Esophagus mucosa (tissue), 1 donor: ENCODE measurements at regions not wholly inside any gene's neighbourhood (a gene's known extent, or its start where the extent isn't known, plus 50 kb on each side); places are given as distances from the start of the nearest gene placed in this dataset.

Experiments used
- ATAC-seq: fragments of 200-7000 bp; cut with Tn5 transposase; one replicate; pipeline ENCODE4 v1.9.1; 2020
- donor health status: DM: yes; HTN: yes; CAD: no.

- no peak for ATAC-seq
Measured at GRCh38 chr3:3559786-3560185, 239.4 kb upstream of the LRRN1 start.

- ATAC-seq: no peak
Measured at GRCh38 chr3:3556078-3556477, 243.2 kb upstream of the LRRN1 start.

- ATAC-seq: no peak
Measured at GRCh38 chr3:3553236-3553635, 246.0 kb upstream of the LRRN1 start.

- no peak for ATAC-seq
Measured at GRCh38 chr3:3552761-3553160, 246.5 kb upstream of the LRRN1 start.

- ATAC-seq: no peak
Measured at GRCh38 chr3:3551981-3552380, 247.2 kb upstream of the LRRN1 start.

- ATAC-seq: no peak
Measured at GRCh38 chr3:3545360-3545759, 253.9 kb upstream of the LRRN1 start.

- no peak for ATAC-seq
Measured at GRCh38 chr3:3538451-3538850, 260.8 kb upstream of the LRRN1 start.

GRCh38 chr3:3532508-3532907 is 266.7 kb upstream of the LRRN1 start:
- no peak for ATAC-seq

GRCh38 chr3:3531476-3531875 is 267.8 kb upstream of the LRRN1 start:
- no peak for ATAC-seq

GRCh38 chr3:3519266-3519665 is 280.0 kb upstream of the LRRN1 start:
- no peak for ATAC-seq

GRCh38 chr3:3516996-3517395 is 282.2 kb upstream of the LRRN1 start:
- ATAC-seq: no peak

- no peak for ATAC-seq
Measured at GRCh38 chr3:3516384-3516783, 282.8 kb upstream of the LRRN1 start.

- no peak for ATAC-seq
Measured at GRCh38 chr3:3509665-3510064, 289.6 kb upstream of the LRRN1 start.

GRCh38 chr3:3504686-3505085 is 294.5 kb upstream of the LRRN1 start:
- ATAC-seq: no peak

GRCh38 chr3:3503411-3503810 is 295.8 kb upstream of the LRRN1 start:
- ATAC-seq: no peak

GRCh38 chr3:3499987-3500386 is 299.2 kb upstream of the LRRN1 start:
- no peak for ATAC-seq

GRCh38 chr3:3499012-3499562 is 300.1 kb upstream of the LRRN1 start:
- no peak for ATAC-seq

- ATAC-seq: no peak
Measured at GRCh38 chr3:3495611-3496010, 303.6 kb upstream of the LRRN1 start.

GRCh38 chr3:3476669-3477068 is 297.2 kb upstream of the CRBN start:
- ATAC-seq: no peak

- no peak for ATAC-seq
Measured at GRCh38 chr3:3468596-3468995, 289.1 kb upstream of the CRBN start.

GRCh38 chr3:3464131-3464530 is 284.6 kb upstream of the CRBN start:
- ATAC-seq: no peak

GRCh38 chr3:3461317-3461716 is 281.8 kb upstream of the CRBN start:
- ATAC-seq: no peak

- ATAC-seq: no peak
Measured at GRCh38 chr3:3448468-3448867, 269.0 kb upstream of the CRBN start.

- no peak for ATAC-seq
Measured at GRCh38 chr3:3447641-3448040, 268.1 kb upstream of the CRBN start.

GRCh38 chr3:3446251-3446650 is 266.8 kb upstream of the CRBN start:
- ATAC-seq: no peak

GRCh38 chr3:3443482-3443881 is 264.0 kb upstream of the CRBN start:
- ATAC-seq: no peak
